ENCODE measurements at regions not wholly inside any gene's neighbourhood (a gene's known extent, or its start where the extent isn't known, plus 50 kb on each side); places are given as distances from the start of the nearest gene placed in this dataset.

- Histone ChIP-seq H3K27ac (no peak overlapping the region), H3K36me3 (no peaks in the 10 kb centered on the region), H3K4me3 (no peak overlapping the region), H3K4me1 (replicated peaks) (no peaks in the 10 kb centered on the region), H3K9me3 (no peaks in the 10 kb centered on the region), H3K27me3 (replicated peaks; ENCODE audit: insufficient read depth) (no peaks in the 10 kb centered on the region)
- intact Hi-C loops (cut with DNase I) = no loop called here
- 22% methylated on average over 3 of the region's 3 CpGs for WGBS
- DNase-seq (ENCODE audit: low spot score) = no peak
- TF ChIP-seq POLR2AphosphoS5 (IDR thresholded peaks at IDR 0.05) (no peak), POLR2A (IDR thresholded peaks at IDR 0.05) (no peak), CTCF (IDR thresholded peaks at IDR 0.05) (no peak)
Measured at GRCh38 chr5:152086668-152087067, 162.0 kb upstream of the GLRA1 start.

- no peaks in the 10 kb centered on the region for H3K36me3 ChIP-seq
- no peak overlapping the region for H3K4me3 ChIP-seq
- no peaks in the 10 kb centered on the region for H3K9me3 ChIP-seq
- TF ChIP-seq POLR2A (IDR thresholded peaks at IDR 0.05) = no peak
- TF ChIP-seq CTCF (IDR thresholded peaks at IDR 0.05) = no peak
- no peak for TF ChIP-seq POLR2AphosphoS5 (IDR thresholded peaks at IDR 0.05)
- no peak overlapping the region for H3K27ac ChIP-seq
- no peaks in the 10 kb centered on the region for H3K4me1 ChIP-seq (replicated peaks)
- 78% methylated on average over 4 of the region's 4 CpGs for WGBS
- intact Hi-C loops (cut with DNase I) = no loop called here
- no peak for DNase-seq (ENCODE audit: low spot score)
- no peaks in the 10 kb centered on the region for H3K27me3 ChIP-seq (replicated peaks; ENCODE audit: insufficient read depth)
Measured at GRCh38 chr5:152084476-152084875, 159.8 kb upstream of the GLRA1 start.

- Histone ChIP-seq H3K36me3 (no peaks in the 10 kb centered on the region), H3K27me3 (replicated peaks; ENCODE audit: insufficient read depth) (no peaks in the 10 kb centered on the region), H3K4me1 (replicated peaks) (no peaks in the 10 kb centered on the region), H3K27ac (no peak overlapping the region), H3K4me3 (no peak overlapping the region), H3K9me3 (no peaks in the 10 kb centered on the region)
- no peak for DNase-seq (ENCODE audit: low spot score)
- WGBS = 47% methylated on average over 4 of the region's 4 CpGs
- intact Hi-C loops (cut with DNase I) = no loop called here
- TF ChIP-seq CTCF (IDR thresholded peaks at IDR 0.05) (no peak), POLR2AphosphoS5 (IDR thresholded peaks at IDR 0.05) (no peak), POLR2A (IDR thresholded peaks at IDR 0.05) (no peak)
Measured at GRCh38 chr5:152083231-152083630, 158.6 kb upstream of the GLRA1 start.

- no peak for DNase-seq (ENCODE audit: low spot score)
- intact Hi-C loops (cut with DNase I) = no loop called here
- TF ChIP-seq POLR2A (IDR thresholded peaks at IDR 0.05) (no peak), POLR2AphosphoS5 (IDR thresholded peaks at IDR 0.05) (no peak), CTCF (IDR thresholded peaks at IDR 0.05) (no peak)
- H3K4me1 ChIP-seq (replicated peaks) = no peaks in the 10 kb centered on the region
- no peaks in the 10 kb centered on the region for H3K27me3 ChIP-seq (replicated peaks; ENCODE audit: insufficient read depth)
- no peaks in the 10 kb centered on the region for H3K9me3 ChIP-seq
- no peak overlapping the region for H3K4me3 ChIP-seq
- no peaks in the 10 kb centered on the region for H3K36me3 ChIP-seq
- 5% methylated on average over 2 of the region's 2 CpGs for WGBS
- H3K27ac ChIP-seq = no peak overlapping the region
Measured at GRCh38 chr5:152072091-152072490, 147.4 kb upstream of the GLRA1 start.

- no peaks in the 10 kb centered on the region for H3K36me3 ChIP-seq
- H3K9me3 ChIP-seq = no peaks in the 10 kb centered on the region
- H3K4me1 ChIP-seq (replicated peaks) = no peaks in the 10 kb centered on the region
- TF ChIP-seq CTCF (IDR thresholded peaks at IDR 0.05) (no peak), POLR2AphosphoS5 (IDR thresholded peaks at IDR 0.05) (no peak), POLR2A (IDR thresholded peaks at IDR 0.05) (no peak)
- no peaks in the 10 kb centered on the region for H3K27me3 ChIP-seq (replicated peaks; ENCODE audit: insufficient read depth)
- intact Hi-C loops (cut with DNase I) = no loop called here
- no peak for DNase-seq (ENCODE audit: low spot score)
- no peak overlapping the region for H3K27ac ChIP-seq
- 94% methylated on average over 2 of the region's 2 CpGs for WGBS
- no peak overlapping the region for H3K4me3 ChIP-seq
Measured at GRCh38 chr5:152070591-152070990, 145.9 kb upstream of the GLRA1 start.
